Glomerular visceral epithelial cell (primary cell): ENCODE measurements at regions not wholly inside any gene's neighbourhood (a gene's known extent, or its start where the extent isn't known, plus 50 kb on each side); places are given as distances from the start of the nearest gene placed in this dataset.

Experiments
- DNase-seq: peaks from one replicate; pipeline ENCODE4 v3.0.0-alpha.2; 2016; ENCODE audit errors: extremely low spot score

GRCh38 chr1:87719658-87720057, 391.0 kb downstream of the LMO4 start:
- DNase-seq = no peak

GRCh38 chr1:87720561-87720960, 391.9 kb downstream of the LMO4 start:
- peak; percentile 5 for DNase-seq

GRCh38 chr1:87723193-87723592, 394.5 kb downstream of the LMO4 start:
- DNase-seq = no peak

GRCh38 chr1:87728169-87728568, 399.5 kb downstream of the LMO4 start:
- no peak for DNase-seq

GRCh38 chr1:87730274-87731216, 401.9 kb downstream of the LMO4 start:
- DNase-seq = no peak

- DNase-seq = peak; percentile 10
These were observed 404.7 kb downstream of the LMO4 start for GRCh38 chr1:87733386-87733785.

- DNase-seq = no peak
These were observed 407.1 kb downstream of the LMO4 start for GRCh38 chr1:87735750-87736149.

- DNase-seq = no peak
These were observed 410.5 kb downstream of the LMO4 start for GRCh38 chr1:87739141-87739540.

- no peak for DNase-seq
These were observed 411.0 kb downstream of the LMO4 start for GRCh38 chr1:87739704-87740103.

GRCh38 chr1:87743256-87743655, 414.6 kb downstream of the LMO4 start:
- DNase-seq = peak; percentile 4

GRCh38 chr1:87744056-87744455, 415.4 kb downstream of the LMO4 start:
- no peak for DNase-seq

- no peak for DNase-seq
These were observed 416.1 kb downstream of the LMO4 start for GRCh38 chr1:87744763-87745162.

GRCh38 chr1:87753366-87753765, 424.7 kb downstream of the LMO4 start:
- no peak for DNase-seq

- DNase-seq = no peak
These were observed 425.5 kb downstream of the LMO4 start for GRCh38 chr1:87754139-87754538.

- no peak for DNase-seq
These were observed 429.0 kb downstream of the LMO4 start for GRCh38 chr1:87757676-87758075.

GRCh38 chr1:87759421-87760087, 430.9 kb downstream of the LMO4 start:
- no peak for DNase-seq

GRCh38 chr1:87760155-87760554, 431.5 kb downstream of the LMO4 start:
- no peak for DNase-seq

GRCh38 chr1:87760654-87761053, 432.0 kb downstream of the LMO4 start:
- DNase-seq = no peak

GRCh38 chr1:87763483-87763882, 434.8 kb downstream of the LMO4 start:
- DNase-seq = no peak

- DNase-seq = no peak
These were observed 436.5 kb downstream of the LMO4 start for GRCh38 chr1:87765057-87765680.

- no peak for DNase-seq
These were observed 437.0 kb downstream of the LMO4 start for GRCh38 chr1:87765681-87766070.

GRCh38 chr1:87766737-87767136, 438.1 kb downstream of the LMO4 start:
- DNase-seq = no peak

- no peak for DNase-seq
These were observed 450.2 kb downstream of the LMO4 start for GRCh38 chr1:87778896-87779295.
